ENCODE measurements at regions not wholly inside any gene's neighbourhood (a gene's known extent, or its start where the extent isn't known, plus 50 kb on each side); places are given as distances from the start of the nearest gene placed in this dataset.

- ChIA-PET CTCF (no interaction called here), POLR2A (interaction anchor here (1.4 kb wide), 1 partner anchor 125 kb away, joined by 3 read pairs; no protein-coding TSS in a partner anchor)
- peak; percentile 61 for ATAC-seq
- H3K36me3 Mint-ChIP-seq (ENCODE audit: low read depth): peaks cover 15% of the 10 kb centered on the region
- no peaks in the 10 kb centered on the region for H3K9me3 Mint-ChIP-seq
- peak overlapping the region; percentile 80 for H3K4me3 Mint-ChIP-seq
- H3K27me3 Mint-ChIP-seq: no peaks in the 10 kb centered on the region
- DNase-seq: no peak
- peak overlapping the region; percentile 95 for H3K27ac Mint-ChIP-seq
- TF ChIP-seq CTCF (IDR thresholded peaks at IDR 0.05): no peak
- H3K4me1 Mint-ChIP-seq (ENCODE audit: low read depth): peaks cover 34% of the 10 kb centered on the region
- intact Hi-C loops (cut with micrococcal nuclease): no loop called here
Measured at GRCh38 chrX:46447384-46447783, 97.8 kb downstream of the ZNF674 start.

- peak overlapping the region; percentile 80 for H3K4me3 Mint-ChIP-seq
- H3K4me1 Mint-ChIP-seq (ENCODE audit: low read depth): peaks cover 30% of the 10 kb centered on the region
- DNase-seq (peak; percentile 91), ATAC-seq (peak; percentile 94)
- ChIA-PET POLR2A (interaction anchor here (1.4 kb wide), 1 partner anchor 125 kb away, joined by 3 read pairs; no protein-coding TSS in a partner anchor), CTCF (no interaction called here)
- H3K36me3 Mint-ChIP-seq (ENCODE audit: low read depth): peaks cover 12% of the 10 kb centered on the region
- intact Hi-C loops (cut with micrococcal nuclease): no loop called here
- H3K9me3 Mint-ChIP-seq: no peaks in the 10 kb centered on the region
- no peaks in the 10 kb centered on the region for H3K27me3 Mint-ChIP-seq
- no peak for TF ChIP-seq CTCF (IDR thresholded peaks at IDR 0.05)
- H3K27ac Mint-ChIP-seq: peak overlapping the region; percentile 95
Measured at GRCh38 chrX:46446727-46447378, 98.4 kb downstream of the ZNF674 start.

- ChIA-PET POLR2A (no interaction called here), CTCF (no interaction called here)
- DNase-seq (peak; percentile 33), ATAC-seq (no peak)
- Mint-ChIP-seq H3K27ac (no peak overlapping the region), H3K27me3 (no peaks in the 10 kb centered on the region), H3K4me1 (ENCODE audit: low read depth) (peaks cover 21% of the 10 kb centered on the region), H3K9me3 (no peaks in the 10 kb centered on the region), H3K4me3 (no peak overlapping the region), H3K36me3 (ENCODE audit: low read depth) (peaks cover 8% of the 10 kb centered on the region)
- no peak for TF ChIP-seq CTCF (IDR thresholded peaks at IDR 0.05)
- intact Hi-C loops (cut with micrococcal nuclease): no loop called here
Measured at GRCh38 chrX:46444011-46444410, 101.2 kb downstream of the ZNF674 start.

- no peak for TF ChIP-seq CTCF (IDR thresholded peaks at IDR 0.05)
- POLR2A ChIA-PET: no interaction called here
- no peaks in the 10 kb centered on the region for H3K4me1 Mint-ChIP-seq (ENCODE audit: low read depth)
- no peaks in the 10 kb centered on the region for H3K36me3 Mint-ChIP-seq (ENCODE audit: low read depth)
- no peak overlapping the region for H3K27ac Mint-ChIP-seq
- ATAC-seq: no peak
- no peak for DNase-seq
- H3K9me3 Mint-ChIP-seq: no peaks in the 10 kb centered on the region
- H3K4me3 Mint-ChIP-seq: no peak overlapping the region
- H3K27me3 Mint-ChIP-seq: no peaks in the 10 kb centered on the region
- CTCF ChIA-PET: no interaction called here
- intact Hi-C loops (cut with micrococcal nuclease): no loop called here
Measured at GRCh38 chrX:46436744-46437143, 108.5 kb downstream of the ZNF674 start.

- DNase-seq: no peak
- POLR2A ChIA-PET: no interaction called here
- H3K9me3 Mint-ChIP-seq: no peaks in the 10 kb centered on the region
- H3K27ac Mint-ChIP-seq: no peak overlapping the region
- no peak overlapping the region for H3K4me3 Mint-ChIP-seq
- intact Hi-C loops (cut with micrococcal nuclease): no loop called here
- no peak for ATAC-seq
- TF ChIP-seq CTCF (IDR thresholded peaks at IDR 0.05): no peak
- no peaks in the 10 kb centered on the region for H3K4me1 Mint-ChIP-seq (ENCODE audit: low read depth)
- CTCF ChIA-PET: no interaction called here
- H3K36me3 Mint-ChIP-seq (ENCODE audit: low read depth): no peaks in the 10 kb centered on the region
- H3K27me3 Mint-ChIP-seq: no peaks in the 10 kb centered on the region
Measured at GRCh38 chrX:46433892-46434291, 111.3 kb downstream of the ZNF674 start.
